HEK293 (cell line): ENCODE measurements at regions not wholly inside any gene's neighbourhood (a gene's known extent, or its start where the extent isn't known, plus 50 kb on each side); places are given as distances from the start of the nearest gene placed in this dataset.

Experiments used
- CTCF ChIA-PET: fragments of 350-600 bp; formaldehyde crosslinking; extraction: SDS; loops from one replicate; lab custom pipeline; 2021; ENCODE audit warnings: antibody characterized with exemption; lab: Yijun Ruan, JAX
- POLR2A ChIA-PET: fragments of 300-600 bp; formaldehyde crosslinking; extraction: SDS; loops from one replicate; lab custom pipeline; 2020; ENCODE audit warnings: antibody characterized with exemption, inconsistent platforms; lab: Yijun Ruan, JAX
- H3K27ac ChIP-seq: fragments of 200-500 bp; sonication (Bioruptor generic); 2 replicates; pipeline ENCODE4 v1.5.1; 2014; ENCODE audit warnings: low read depth, low read length, control low read depth, inconsistent platforms; ENCODE audit errors: extremely low read depth
- H3K36me3 ChIP-seq, 2 experiments: fragments of 200-500 bp in 1 of 2; sonication (Bioruptor generic) in 1 of 2; 1 replicate in 1 of 2; 2 replicates in 1 of 2; pipeline ENCODE4 v1.5.1; 2014 to 2017; ENCODE audit warnings: inconsistent platforms in 2 of 2, low read length in 2 of 2; ENCODE audit not compliant: control insufficient read depth in 2 of 2, insufficient read depth in 1 of 2
- H3K4me1 ChIP-seq: fragments of 200-500 bp; sonication (Bioruptor generic); 2 replicates; pipeline ENCODE4 v1.5.1; 2014; ENCODE audit warnings: mild to moderate bottlenecking, low read length, inconsistent platforms; ENCODE audit not compliant: control insufficient read depth, insufficient read depth
- H3K4me3 ChIP-seq: 2 replicates; pipeline ENCODE4 v1.5.1; 2011; ENCODE audit warnings: low read depth, mild to moderate bottlenecking, control low read depth, low read length, moderate library complexity
- H3K9me3 ChIP-seq: fragments of 200-500 bp; sonication (Bioruptor generic); 2 replicates; pipeline ENCODE4 v1.5.1; 2014; ENCODE audit warnings: low read depth, low read length, inconsistent platforms; ENCODE audit not compliant: control insufficient read depth, insufficient read depth
- GLIS2 ChIP-seq: fragments of 450-650 bp; formaldehyde crosslinking; IDR thresholded peaks from 2 replicates; pipeline ENCODE4 v1.5.1; 2016; ENCODE audit warnings: missing biosample characterization, missing genetic modification characterization
- ZBTB1 ChIP-seq: fragments of 450-650 bp; formaldehyde crosslinking; IDR thresholded peaks from 2 replicates; pipeline ENCODE4 v1.5.1; 2016; ENCODE audit warnings: missing biosample characterization, missing genetic modification characterization
- ZFP3 ChIP-seq: fragments of 450-650 bp; formaldehyde crosslinking; IDR thresholded peaks from 2 replicates; pipeline ENCODE4 v1.5.1; 2016; ENCODE audit warnings: low read depth, missing biosample characterization, missing genetic modification characterization
- ZNF114 ChIP-seq: fragments of 450-650 bp; formaldehyde crosslinking; IDR thresholded peaks from 2 replicates; pipeline ENCODE4 v1.5.0; 2017; ENCODE audit warnings: missing biosample characterization, missing genetic modification characterization
- ZNF169 ChIP-seq: fragments of 450-650 bp; formaldehyde crosslinking; IDR thresholded peaks from 2 replicates; pipeline ENCODE4 v1.5.1; 2016; ENCODE audit warnings: missing biosample characterization, missing genetic modification characterization
- ZNF324 ChIP-seq: fragments of 450-650 bp; formaldehyde crosslinking; IDR thresholded peaks from 2 replicates; pipeline ENCODE4 v1.5.1; 2016; ENCODE audit warnings: missing biosample characterization, missing genetic modification characterization
- ZNF37A ChIP-seq: fragments of 450-650 bp; IDR thresholded peaks from 2 replicates; pipeline ENCODE4 v1.5.1; 2018; ENCODE audit warnings: missing biosample characterization, missing genetic modification characterization
- ZNF426 ChIP-seq: fragments of 450-650 bp; formaldehyde crosslinking; IDR thresholded peaks from 2 replicates; pipeline ENCODE4 v1.5.1; 2017; ENCODE audit warnings: missing biosample characterization, missing genetic modification characterization, mild to moderate bottlenecking, inconsistent platforms, moderate library complexity
- ZNF510 ChIP-seq: fragments of 450-650 bp; formaldehyde crosslinking; IDR thresholded peaks from 2 replicates; pipeline ENCODE4 v1.5.1; 2018; ENCODE audit warnings: mild to moderate bottlenecking, missing genetic modification characterization, missing biosample characterization; ENCODE audit not compliant: insufficient replicate concordance
- ZNF621 ChIP-seq: fragments of 450-650 bp; formaldehyde crosslinking; IDR thresholded peaks from 2 replicates; pipeline ENCODE4 v1.5.1; 2017; ENCODE audit warnings: missing biosample characterization, missing genetic modification characterization
- TF ChIP-seq, protein P1 (sequence below): fragments of 450-650 bp; formaldehyde crosslinking; IDR thresholded peaks from 2 replicates; pipeline ENCODE4 v1.5.1; 2016; ENCODE audit warnings: missing biosample characterization, missing genetic modification characterization
- TF ChIP-seq, protein P2 (sequence below): fragments of 450-650 bp; formaldehyde crosslinking; IDR thresholded peaks from 2 replicates; pipeline ENCODE4 v1.5.1; 2016; ENCODE audit warnings: missing biosample characterization, missing genetic modification characterization
- TF ChIP-seq, protein P3 (sequence below): fragments of 450-650 bp; formaldehyde crosslinking; IDR thresholded peaks from 2 replicates; pipeline ENCODE4 v1.5.1; 2016; ENCODE audit warnings: missing biosample characterization, missing genetic modification characterization

DNA sequence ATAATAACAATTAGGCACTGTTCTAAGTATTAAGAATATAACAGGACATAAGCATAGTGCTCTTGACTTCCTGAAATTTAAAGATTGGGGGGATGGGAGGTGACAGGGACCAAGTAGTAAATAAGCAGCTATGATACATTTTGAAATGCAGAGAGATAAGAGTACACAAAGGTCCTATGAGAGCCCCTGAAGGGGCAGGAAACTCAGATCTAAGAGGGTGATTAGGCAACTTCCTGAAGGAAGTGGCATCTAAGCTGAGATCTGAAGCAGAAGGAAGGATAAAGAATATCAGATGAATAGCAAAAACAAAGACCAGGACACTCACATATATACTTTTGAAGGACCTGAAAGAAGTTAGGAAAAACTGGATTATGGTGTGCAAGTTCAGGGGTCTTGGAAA lies 415.2 kb upstream of the FRG2C start:
- H3K27ac ChIP-seq: no peak overlapping the region
- POLR2A ChIA-PET: no interaction called here
- TF ChIP-seq ZFP3 (tag by site-specific recombination) (no peak), ZNF324 (no peak)
- TF ChIP-seq, protein P1, sequence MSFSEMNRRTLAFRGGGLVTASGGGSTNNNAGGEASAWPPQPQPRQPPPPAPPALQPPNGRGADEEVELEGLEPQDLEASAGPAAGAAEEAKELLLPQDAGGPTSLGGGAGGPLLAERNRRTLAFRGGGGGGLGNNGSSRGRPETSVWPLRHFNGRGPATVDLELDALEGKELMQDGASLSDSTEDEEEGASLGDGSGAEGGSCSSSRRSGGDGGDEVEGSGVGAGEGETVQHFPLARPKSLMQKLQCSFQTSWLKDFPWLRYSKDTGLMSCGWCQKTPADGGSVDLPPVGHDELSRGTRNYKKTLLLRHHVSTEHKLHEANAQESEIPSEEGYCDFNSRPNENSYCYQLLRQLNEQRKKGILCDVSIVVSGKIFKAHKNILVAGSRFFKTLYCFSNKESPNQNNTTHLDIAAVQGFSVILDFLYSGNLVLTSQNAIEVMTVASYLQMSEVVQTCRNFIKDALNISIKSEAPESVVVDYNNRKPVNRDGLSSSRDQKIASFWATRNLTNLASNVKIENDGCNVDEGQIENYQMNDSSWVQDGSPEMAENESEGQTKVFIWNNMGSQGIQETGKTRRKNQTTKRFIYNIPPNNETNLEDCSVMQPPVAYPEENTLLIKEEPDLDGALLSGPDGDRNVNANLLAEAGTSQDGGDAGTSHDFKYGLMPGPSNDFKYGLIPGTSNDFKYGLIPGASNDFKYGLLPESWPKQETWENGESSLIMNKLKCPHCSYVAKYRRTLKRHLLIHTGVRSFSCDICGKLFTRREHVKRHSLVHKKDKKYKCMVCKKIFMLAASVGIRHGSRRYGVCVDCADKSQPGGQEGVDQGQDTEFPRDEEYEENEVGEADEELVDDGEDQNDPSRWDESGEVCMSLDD: no peak
- H3K4me1 ChIP-seq: no peaks in the 10 kb centered on the region
- CTCF ChIA-PET: no interaction called here
- no peaks in the 10 kb centered on the region for H3K36me3 ChIP-seq
- H3K4me3 ChIP-seq: no peak overlapping the region
- no peaks in the 10 kb centered on the region for H3K9me3 ChIP-seq

- no peak overlapping the region for H3K27ac ChIP-seq
- H3K4me3 ChIP-seq: no peak overlapping the region
- CTCF ChIA-PET: interaction anchor here (0.6 kb wide), 1 partner anchor 39 kb away, joined by 3 read pairs; no protein-coding TSS in a partner anchor
- no peaks in the 10 kb centered on the region for H3K36me3 ChIP-seq
- H3K4me1 ChIP-seq: no peaks in the 10 kb centered on the region
- TF ChIP-seq GLIS2 (tag by site-specific recombination) (no peak), ZNF426 (tag by site-specific recombination) (no peak), ZBTB1 (tag by site-specific recombination) (no peak), ZNF114 (tag by site-specific recombination) (no peak), ZNF37A (tag by site-specific recombination) (no peak), ZNF169 (tag by site-specific recombination) (no peak), ZNF621 (tag by site-specific recombination) (no peak), ZNF510 (tag by site-specific recombination) (no peak)
- TF ChIP-seq, protein P1: no peak
- TF ChIP-seq, protein P2, sequence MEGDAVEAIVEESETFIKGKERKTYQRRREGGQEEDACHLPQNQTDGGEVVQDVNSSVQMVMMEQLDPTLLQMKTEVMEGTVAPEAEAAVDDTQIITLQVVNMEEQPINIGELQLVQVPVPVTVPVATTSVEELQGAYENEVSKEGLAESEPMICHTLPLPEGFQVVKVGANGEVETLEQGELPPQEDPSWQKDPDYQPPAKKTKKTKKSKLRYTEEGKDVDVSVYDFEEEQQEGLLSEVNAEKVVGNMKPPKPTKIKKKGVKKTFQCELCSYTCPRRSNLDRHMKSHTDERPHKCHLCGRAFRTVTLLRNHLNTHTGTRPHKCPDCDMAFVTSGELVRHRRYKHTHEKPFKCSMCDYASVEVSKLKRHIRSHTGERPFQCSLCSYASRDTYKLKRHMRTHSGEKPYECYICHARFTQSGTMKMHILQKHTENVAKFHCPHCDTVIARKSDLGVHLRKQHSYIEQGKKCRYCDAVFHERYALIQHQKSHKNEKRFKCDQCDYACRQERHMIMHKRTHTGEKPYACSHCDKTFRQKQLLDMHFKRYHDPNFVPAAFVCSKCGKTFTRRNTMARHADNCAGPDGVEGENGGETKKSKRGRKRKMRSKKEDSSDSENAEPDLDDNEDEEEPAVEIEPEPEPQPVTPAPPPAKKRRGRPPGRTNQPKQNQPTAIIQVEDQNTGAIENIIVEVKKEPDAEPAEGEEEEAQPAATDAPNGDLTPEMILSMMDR: no peak
- TF ChIP-seq, protein P3, sequence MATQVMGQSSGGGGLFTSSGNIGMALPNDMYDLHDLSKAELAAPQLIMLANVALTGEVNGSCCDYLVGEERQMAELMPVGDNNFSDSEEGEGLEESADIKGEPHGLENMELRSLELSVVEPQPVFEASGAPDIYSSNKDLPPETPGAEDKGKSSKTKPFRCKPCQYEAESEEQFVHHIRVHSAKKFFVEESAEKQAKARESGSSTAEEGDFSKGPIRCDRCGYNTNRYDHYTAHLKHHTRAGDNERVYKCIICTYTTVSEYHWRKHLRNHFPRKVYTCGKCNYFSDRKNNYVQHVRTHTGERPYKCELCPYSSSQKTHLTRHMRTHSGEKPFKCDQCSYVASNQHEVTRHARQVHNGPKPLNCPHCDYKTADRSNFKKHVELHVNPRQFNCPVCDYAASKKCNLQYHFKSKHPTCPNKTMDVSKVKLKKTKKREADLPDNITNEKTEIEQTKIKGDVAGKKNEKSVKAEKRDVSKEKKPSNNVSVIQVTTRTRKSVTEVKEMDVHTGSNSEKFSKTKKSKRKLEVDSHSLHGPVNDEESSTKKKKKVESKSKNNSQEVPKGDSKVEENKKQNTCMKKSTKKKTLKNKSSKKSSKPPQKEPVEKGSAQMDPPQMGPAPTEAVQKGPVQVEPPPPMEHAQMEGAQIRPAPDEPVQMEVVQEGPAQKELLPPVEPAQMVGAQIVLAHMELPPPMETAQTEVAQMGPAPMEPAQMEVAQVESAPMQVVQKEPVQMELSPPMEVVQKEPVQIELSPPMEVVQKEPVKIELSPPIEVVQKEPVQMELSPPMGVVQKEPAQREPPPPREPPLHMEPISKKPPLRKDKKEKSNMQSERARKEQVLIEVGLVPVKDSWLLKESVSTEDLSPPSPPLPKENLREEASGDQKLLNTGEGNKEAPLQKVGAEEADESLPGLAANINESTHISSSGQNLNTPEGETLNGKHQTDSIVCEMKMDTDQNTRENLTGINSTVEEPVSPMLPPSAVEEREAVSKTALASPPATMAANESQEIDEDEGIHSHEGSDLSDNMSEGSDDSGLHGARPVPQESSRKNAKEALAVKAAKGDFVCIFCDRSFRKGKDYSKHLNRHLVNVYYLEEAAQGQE (tag by site-specific recombination): no peak
- H3K9me3 ChIP-seq: no peaks in the 10 kb centered on the region
- POLR2A ChIA-PET: no interaction called here
Observed at GRCh38 chr3:75254685-75255084, 409.4 kb upstream of the FRG2C start.
